Astrocyte of the hippocampus (primary cell): ENCODE measurements at regions not wholly inside any gene's neighbourhood (a gene's known extent, or its start where the extent isn't known, plus 50 kb on each side); places are given as distances from the start of the nearest gene placed in this dataset.

Source experiments
- DNase-seq: peaks from one replicate; pipeline ENCODE4 v3.0.0; 2011; ENCODE audit warnings: low read depth, low spot score

DNA sequence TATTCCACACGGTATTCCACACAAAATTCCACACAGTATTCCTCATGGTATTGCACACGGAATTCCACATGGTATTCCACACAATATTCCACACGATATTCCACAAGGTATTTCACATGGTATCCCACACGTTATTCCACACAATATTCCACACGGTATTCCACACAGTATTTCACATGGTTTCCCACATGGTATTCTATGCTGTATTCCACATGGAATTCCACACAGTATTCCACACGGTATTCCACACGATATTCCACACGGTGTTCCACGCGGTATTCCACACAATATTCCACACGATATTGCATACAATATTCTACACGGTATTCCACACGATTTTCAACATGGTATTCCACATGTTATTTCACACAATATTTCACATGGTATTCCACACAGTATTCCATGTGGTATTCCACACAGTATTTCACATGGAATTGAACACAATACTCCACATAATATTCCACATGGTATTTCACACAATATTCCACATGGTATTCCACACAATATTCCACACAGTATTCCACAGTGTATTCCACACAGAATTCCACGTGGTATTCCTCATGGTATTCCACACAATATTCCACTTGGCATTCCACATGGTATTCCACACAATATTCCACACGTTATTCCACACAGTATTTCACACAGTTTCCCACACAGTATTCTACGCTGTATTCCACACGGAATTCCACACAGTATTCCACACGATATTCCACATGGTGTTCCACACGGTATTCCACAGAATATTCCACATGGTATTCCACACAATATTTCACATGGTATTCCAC is 136.0 kb upstream of the CHST15 start:
- DNase-seq: no peak

DNA sequence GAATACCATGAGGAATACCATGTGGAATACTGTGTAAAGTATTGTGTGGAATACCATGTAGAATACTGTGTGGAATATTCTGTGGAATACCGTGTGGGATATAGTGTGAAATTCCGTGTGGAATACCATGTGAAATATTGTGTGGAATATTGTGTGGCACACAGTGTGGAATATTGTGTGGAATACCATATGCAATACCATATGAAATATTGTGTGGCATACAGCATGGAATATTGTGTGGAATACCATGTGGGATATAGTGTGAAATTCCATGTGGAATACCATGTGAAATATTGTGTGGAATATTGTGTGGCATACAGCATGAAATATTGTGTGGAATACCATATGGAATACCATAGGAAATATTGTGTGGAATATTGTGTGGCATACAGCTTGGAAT is 135.1 kb upstream of the CHST15 start:
- DNase-seq: no peak

DNA sequence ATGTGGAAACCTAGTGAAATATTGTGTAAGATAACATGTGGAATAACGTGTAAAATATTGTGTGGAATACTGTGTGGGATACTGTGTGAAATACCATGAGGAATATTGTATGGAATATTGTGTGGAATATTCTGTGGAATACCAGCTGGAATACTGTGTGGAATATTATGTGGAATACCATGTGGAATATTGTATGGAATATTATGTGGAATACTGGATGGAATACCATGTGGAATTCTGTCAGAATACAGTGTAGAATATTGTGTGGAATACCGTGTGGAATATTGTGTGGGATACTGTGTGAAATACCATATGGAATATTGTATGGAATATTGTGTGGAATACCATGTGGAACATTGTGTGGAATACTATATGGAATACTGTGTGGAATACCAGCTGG is 134.6 kb upstream of the CHST15 start:
- DNase-seq: no peak

DNA sequence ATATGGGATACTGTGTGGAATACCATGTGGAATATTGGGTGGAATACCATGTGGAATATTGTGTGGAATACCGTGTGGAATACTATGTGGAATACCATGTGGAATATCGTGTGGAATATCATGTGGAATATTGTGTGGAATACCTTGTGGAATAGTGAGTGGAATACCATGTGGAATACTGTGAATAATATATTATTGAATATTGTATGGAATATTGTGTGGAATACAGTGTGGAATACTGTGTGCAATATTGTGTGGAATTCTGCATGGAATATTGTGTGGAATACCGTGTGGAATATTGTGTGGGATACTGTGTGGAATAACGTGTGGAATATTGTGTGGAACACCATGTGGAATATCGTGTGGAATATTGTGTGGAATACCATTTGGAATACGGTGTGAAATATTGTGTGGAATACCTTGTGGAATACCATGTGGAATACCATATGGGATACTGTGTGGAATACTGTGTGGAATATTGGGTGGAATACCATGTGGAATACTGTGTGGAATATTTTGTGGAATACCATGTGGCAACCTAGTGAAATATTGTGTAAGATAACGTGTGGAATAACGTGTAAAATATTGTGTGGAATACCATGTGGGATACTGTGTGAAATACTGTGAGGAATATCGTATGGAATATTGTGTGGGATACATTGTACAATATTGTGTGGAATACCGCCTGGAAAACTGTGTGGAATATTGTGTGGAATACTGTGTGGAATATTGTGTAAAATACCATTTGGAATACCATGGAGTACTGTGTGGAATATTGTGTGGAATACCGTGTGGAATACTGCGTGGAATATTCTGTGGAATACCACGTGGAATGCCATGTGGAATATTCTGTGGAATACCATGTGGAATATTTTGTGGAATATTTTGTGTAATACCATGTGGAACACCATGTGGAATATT is 133.9 kb upstream of the CHST15 start:
- no peak for DNase-seq

DNA sequence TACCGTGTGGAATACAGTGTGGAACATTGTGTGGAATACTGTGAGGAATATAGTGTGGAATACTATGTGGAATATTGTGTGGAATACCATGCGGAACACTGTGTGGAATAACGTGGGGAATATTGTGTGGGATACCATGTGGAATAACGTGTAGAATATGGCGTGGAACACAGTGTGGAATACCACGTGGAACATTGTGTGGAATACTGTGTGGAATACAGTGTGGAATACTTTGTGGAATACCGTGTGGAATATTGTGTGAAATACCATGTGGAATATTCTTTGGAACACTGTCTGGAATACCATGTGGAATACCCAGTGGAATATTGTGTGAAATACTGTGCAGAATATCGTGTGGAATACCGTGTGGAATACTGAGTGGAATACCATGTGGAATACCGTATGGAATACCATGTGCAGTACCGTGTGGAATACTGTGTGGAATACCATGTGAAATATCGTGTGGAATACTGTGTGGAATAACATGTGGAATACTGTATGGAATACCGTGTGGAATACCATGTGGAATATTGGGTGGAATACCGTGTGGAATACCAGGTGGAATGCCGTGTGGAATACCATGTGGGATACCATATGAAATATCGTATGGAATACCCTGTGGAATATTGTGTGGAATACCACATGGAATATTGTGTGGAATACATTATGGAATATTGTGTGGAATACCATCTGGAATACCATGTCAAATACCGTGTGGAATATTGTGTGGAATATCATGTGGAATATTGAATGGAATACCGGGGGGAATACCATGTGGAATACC is 133.1 kb upstream of the CHST15 start:
- DNase-seq: no peak

DNA sequence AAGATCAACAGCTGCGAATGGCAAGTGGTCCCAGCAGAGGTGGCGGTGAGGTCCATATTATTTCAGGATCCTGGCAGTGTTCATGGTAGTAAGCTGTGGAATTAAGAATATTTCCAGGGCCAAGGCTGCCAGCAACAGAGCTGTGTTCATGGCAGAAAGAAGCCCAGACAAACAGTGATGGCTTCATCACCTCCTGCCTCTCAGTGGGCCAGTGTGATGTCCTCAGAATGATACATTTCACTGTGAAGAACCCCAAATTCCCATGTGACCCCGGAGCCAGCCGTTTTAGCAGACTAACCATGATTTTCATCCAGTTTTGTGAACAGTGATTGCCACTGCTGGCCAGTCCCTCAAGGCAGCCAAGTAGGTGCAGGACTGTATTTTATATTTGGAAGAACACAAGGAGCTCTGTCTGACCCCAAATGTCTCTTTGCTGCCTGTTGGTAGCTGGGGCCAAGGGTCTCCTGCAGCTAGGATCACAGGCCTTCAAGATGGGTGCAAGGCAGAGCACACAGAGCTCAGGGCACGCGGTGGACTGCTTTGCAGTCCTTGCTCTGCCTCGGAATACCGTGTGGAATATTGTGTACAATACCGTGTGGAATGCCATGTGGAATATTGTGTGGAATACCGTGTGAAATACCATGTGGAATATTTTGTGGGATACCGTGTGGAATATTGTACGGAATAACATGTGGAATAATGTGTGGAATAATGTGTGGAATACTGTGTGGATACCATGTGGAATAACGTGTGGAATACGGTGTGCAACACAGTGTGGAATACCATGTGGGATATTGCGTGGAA is 132.3 kb upstream of the CHST15 start:
- no peak for DNase-seq

DNA sequence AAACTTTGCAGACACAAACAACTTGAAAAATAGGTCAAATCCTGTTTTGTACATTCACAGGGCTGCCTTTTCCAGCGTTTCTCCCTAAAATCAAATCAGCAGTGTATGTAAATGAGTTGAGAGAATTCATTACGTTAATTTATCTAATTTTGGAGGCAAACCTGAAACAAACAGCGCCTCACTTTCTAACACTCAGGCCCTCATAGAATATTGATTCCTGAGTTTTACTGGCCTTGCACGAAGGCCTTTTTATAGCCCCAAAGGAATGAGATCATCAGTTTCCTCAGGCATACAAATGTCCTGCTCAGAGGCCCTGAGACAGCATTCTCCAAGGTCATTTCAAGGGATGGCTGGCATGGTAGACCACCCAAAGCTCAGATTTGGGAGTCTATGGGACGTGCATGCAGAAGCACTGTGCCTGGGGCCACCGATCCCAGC is 131.7 kb upstream of the CHST15 start:
- DNase-seq: peak; percentile 28

DNA sequence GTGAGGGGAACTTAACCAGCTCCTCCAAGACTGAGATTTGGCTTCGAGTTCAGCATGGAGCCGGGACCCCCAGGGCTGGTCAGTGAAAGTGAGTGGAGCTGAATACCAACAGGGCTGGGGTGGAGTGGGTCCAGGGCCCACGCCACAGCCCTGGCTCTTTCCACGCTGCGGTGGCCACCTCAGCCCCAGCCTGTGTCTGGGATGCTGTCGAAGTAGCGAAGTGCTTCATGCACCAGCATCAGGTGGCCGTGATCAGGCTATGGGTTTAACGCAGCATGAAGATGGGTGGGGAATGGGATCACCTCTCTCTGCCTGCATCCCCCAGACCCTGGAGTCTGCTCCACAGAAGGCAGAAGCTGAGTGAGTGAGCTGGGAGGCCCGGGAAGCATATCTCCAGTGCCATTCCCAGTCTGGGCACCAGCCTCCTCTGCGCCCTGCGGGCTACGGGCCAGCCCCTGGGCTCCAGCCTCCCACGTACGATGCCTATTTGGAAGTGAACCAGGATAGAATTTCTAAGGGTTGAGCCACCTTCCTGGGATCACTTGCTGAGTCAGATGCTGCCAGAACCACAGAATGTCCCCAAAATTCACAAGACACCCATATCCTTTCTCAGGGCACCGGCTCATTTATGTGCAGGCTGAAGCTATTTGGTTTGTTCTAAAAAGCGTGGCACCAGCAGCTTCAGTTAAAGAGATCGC is 131.1 kb upstream of the CHST15 start:
- DNase-seq: peak; percentile 76

DNA sequence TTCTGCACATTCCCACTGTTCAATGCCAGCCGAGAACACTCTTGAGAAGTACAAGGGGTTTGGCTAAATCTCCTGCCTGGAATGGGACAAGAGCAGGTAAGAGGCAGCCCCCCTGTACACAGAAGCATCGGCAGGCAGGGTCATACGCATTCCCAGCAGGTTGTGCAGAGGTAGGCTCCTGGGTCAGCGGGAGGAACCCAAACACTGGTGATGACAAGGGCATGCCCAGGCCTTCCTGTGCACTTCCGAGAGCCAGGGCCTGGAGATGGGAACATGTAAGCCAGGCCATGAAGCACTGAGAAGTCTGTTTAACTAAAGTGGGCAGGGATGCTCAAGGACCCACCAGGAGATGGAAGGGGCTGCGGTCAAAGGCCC is 130.3 kb upstream of the CHST15 start:
- no peak for DNase-seq

DNA sequence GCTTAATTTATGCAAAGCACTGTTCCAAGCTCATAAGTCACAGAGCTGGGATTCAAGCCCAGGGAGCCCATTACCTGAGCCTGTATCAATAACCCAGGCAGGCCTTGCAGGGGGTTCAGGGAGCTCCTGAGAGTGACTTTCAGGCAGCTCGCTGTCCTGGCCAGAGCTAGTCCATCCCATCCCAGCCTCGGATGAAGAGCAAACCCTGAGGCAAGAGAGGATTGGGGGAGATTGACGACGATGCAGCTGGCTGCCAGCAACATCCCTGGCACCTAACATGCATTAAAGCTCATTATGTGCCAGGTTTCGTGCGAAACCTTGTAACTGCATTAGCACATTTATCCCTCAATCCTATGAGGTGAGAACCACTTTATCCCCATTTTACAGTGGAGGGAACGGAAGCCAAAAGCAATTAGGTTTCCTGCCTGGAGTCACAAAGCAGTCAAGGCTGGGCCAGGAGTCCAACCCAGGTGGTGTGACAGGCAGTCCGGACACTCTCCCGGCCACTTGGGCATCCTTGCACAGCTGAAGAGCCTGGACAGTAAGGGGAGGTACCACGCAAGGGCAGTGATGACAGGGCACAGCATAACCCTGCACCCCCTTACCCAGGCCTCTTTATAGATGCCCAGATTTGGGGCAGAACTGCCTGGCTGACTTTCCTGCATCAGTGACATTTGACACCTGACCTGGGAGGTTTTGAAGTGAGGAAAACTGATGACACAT is 129.8 kb upstream of the CHST15 start:
- DNase-seq: peak; percentile 33

DNA sequence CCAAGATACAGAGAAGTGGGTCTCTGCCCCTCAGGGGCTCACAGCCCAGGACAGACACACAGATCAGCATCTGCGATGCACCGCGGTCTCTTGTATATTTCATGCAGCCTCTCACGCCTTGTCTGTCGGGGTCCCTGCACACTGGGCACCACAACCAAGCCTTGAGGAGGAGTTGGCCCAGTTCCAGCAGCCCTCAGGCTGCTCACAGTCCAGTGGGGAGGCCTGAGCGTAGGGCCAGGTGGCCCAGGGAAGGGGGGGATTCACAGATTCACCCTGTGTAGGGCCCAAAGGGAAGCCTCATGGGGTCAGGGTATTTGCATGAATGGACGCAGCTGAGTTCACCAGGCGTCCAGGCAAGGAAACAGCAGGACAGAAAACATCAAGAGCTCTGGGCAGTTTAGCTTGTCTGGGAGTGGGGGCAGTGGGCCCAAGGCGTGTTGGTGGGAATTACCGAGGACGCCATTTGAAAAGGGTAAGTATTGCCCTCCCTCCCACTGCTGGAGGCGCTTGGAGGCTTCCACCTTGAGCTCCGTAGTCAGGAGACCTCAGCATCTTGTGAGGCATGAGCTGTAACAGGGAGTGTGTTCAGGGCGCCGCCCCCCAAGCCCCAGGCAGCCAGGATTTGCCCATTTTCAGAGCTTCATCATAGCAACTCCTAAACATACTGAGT is 129.1 kb upstream of the CHST15 start:
- DNase-seq: peak; percentile 62

DNA sequence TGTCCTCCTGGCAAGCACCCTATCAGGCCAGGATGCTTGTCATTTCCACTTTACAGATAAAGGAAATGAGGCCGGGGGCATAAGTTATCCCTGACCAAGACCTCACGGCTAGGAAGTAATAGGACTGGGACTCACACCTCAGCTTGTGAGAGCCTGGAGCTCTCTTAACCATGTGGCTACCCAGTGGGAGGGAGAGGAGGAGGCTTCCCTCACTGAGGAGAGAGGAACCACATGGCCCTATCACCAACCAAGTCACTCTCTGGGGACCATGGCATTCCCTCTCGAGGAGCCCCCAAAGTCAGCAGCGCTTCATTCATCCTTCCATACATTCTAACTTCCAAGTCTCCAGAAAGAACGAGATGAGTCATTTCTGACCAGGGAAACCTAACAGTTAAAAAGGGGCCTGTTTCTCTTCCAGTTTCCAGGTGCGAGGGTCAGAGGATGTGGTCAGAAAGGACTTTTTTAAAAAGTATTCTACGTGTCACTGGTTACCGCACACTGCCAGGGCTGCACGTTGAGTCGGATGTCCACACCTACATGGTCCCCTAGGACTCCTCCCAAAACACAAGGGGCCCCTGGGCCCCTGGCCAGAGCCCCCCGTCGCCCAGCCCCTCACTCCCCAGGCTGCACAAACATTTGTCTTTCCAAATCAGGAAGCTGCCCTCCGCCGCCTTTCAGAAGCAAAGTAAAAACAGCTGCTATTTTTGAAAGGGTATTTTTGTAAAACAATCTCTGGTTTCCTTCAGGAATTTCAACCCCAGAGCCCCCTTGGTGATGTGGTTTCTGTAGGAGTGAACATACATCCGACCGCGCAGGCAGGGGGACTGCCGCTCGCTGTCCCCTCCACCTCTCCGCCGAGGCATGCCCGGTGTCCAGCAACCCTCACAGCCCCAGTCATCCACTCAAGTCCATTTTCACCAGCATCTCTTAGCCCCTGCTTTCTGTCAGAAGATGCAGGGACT is 128.2 kb upstream of the CHST15 start:
- peak; percentile 38 for DNase-seq

DNA sequence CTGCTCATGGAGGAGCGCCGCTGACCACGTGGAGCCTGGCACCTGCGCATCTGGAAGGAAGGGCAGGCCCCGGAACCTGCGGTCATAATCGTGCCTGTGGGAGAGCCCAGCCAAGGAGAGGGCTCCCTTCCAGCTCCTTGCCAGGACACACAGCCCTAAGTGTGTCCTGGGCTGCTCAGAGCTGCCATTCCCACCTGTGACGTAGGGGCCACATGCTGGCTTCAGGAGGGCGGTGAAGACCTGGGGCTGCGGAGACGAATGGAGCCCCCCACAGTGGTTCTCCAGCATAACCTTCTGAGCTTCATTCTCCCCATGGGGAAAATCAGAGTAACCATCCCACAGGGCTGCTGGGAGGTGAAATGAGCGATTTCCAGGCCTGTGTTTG is 127.6 kb upstream of the CHST15 start:
- DNase-seq: no peak

DNA sequence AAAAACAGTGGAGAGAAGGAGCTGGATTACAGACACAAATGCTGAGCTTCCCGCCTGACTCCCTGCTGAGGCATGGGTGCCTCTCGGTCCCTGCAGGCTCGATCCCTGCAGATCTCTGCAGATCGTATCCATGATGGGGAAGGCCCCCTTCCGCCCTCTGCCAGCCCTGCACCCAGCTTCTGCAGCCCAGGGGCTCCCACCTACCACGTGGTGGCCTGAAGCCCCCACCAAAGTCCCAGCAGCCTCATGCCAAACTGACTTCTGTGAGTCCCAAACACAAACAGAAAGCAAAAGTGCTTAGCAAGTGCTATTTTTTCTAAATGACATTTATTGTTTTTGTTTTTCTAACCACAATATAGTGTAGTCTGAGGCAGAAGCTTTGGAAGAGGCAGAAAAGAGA is 127.1 kb upstream of the CHST15 start:
- no peak for DNase-seq

DNA sequence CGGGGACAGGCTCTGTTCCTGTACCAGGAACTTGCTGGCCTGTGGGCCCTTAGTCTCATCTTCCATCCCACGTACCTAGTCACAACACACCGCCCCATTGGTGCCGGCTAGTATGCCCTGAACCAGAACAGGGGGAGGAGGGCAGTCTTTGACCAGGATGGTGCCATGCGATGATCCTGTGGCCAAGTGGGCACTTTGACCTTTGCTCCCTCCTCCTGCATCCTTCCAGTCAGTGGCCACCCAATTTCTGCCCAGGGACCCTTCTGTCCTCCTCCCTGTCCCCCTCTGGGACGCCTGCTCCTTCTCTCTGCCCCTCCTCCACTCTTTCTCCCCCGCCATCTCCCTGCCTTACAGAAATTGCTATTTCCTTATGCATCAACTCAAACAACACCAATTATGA is 126.3 kb upstream of the CHST15 start:
- DNase-seq: no peak

DNA sequence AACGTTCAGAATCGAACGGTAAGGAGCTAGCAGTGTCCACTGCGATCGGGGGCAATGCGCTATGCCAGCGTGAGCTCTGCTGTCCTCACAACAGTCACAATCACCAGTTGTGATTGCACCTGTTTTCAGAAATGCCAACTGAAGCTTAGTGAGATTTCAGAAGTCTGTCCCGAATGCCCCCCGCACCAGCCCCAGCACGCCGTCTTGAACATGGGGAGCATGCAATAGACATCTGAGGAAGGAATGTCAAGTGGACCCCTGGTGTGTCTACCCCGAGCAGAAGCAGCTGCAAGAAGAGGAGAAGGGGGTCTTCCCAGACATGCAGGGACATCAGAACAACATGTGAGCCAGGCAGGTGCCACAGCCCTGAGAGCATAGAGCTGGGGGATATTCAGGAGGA is 125.7 kb upstream of the CHST15 start:
- DNase-seq: no peak

DNA sequence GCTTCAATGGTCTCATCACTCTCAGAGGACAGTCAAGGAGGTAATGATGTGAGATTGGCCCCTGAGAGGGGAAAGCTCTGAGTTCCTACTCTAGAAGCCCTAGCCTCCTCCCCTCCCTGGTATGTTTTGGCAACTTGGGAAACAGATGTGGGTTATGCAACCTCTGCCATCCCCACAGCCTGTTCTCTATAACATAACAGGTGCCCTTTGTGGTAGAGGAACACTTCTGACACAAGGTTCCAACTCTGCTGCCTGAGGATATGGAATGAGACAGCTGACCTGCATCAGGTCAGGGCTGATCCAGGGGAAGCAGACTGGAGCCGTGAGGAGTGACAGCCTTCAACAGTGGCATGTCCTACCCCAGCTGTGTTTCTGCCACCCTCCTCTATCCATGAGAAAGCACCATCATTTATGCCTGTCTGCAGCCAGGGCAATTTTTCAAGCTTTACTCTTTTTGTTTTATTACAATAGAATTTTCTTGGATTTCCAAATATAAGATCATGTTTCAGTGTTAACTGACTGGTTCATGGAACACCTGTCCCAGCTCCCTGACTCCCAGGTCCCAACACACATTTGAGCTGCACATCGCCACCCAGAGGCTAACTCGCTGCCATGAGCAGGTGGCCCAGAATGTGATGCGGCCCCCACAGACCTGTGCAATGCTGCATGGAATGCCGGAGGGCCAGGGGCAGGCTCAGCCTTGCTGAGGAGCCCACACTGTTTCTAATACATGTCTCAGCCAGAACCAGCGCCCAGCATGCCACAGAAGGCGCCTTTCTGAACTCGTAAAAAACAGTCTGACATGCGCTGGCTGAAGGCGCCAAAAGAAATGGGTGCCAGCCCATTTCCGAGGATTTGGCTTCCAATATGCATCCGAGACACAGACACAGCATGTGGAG is 124.8 kb upstream of the CHST15 start:
- DNase-seq: no peak
